ENCODE measurements at regions not wholly inside any gene's neighbourhood (a gene's known extent, or its start where the extent isn't known, plus 50 kb on each side); places are given as distances from the start of the nearest gene placed in this dataset.

DNA sequence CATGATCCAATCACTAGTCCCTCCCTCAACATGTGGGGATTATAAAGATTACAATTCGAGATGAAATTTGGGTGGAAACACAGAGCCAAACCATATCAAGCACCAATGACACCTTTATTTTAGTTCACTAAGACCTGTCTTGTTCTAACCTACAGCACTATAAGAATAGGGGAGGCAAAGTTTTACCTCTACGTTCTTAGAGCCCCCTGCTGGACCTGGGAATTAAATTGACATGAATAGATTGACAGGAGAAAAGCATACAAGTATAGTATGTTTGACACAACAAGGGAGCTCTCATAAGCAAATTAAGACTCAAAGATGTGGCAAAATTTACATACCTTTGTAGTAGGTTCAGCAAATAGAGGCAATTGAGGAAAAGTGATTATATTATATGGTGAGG, 974.4 kb upstream of the ALCAM start:
- TF ChIP-seq POLR2A (IDR thresholded peaks at IDR 0.05): no peak
- TF ChIP-seq, protein P1, sequence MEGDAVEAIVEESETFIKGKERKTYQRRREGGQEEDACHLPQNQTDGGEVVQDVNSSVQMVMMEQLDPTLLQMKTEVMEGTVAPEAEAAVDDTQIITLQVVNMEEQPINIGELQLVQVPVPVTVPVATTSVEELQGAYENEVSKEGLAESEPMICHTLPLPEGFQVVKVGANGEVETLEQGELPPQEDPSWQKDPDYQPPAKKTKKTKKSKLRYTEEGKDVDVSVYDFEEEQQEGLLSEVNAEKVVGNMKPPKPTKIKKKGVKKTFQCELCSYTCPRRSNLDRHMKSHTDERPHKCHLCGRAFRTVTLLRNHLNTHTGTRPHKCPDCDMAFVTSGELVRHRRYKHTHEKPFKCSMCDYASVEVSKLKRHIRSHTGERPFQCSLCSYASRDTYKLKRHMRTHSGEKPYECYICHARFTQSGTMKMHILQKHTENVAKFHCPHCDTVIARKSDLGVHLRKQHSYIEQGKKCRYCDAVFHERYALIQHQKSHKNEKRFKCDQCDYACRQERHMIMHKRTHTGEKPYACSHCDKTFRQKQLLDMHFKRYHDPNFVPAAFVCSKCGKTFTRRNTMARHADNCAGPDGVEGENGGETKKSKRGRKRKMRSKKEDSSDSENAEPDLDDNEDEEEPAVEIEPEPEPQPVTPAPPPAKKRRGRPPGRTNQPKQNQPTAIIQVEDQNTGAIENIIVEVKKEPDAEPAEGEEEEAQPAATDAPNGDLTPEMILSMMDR (IDR thresholded peaks at IDR 0.05): no peak
